Stomach (tissue), 4 donors: ENCODE measurements at regions not wholly inside any gene's neighbourhood (a gene's known extent, or its start where the extent isn't known, plus 50 kb on each side); places are given as distances from the start of the nearest gene placed in this dataset.

Source experiments
- POLR2A ChIP-seq, 4 donors: fragments of 450-650 bp; IDR thresholded peaks; one replicate each; pipeline ENCODE4 v1.6.1; 2016; ENCODE audit warnings: antibody characterized with exemption in 4 of 4, control low read depth in 2 of 4, mild to moderate bottlenecking in 1 of 4, moderate library complexity in 1 of 4
- TF ChIP-seq, protein P1 (sequence below), 7 experiments: fragments of 450-650 bp in 4 of 7; fragments of 200-600 bp in 3 of 7; sonication (generic) in 3 of 7; IDR thresholded peaks; one replicate each; pipeline ENCODE4 v1.5.1; 2016 to 2019; ENCODE audit warnings: antibody characterized with exemption in 7 of 7, control low read depth in 2 of 7, mild to moderate bottlenecking in 1 of 7

DNA sequence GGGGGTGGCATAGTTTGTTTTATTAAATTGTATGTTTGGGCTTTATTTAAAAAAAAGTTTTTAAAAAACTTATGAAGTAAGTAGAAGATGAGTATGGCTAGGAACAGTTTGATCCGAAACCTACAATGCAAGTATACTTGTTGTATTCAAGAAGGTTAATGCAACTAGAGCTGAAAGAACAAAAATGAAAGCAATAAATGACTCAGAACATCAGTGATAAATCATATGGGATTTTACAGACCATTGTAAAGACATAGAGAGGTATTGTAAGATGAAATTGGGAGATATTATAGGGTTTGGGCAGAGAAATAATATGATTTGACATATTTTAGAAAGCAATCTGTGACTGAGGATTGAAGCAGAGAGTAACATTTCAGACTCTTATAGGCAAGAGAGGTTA lies 1135.3 kb downstream of the SLITRK5 start:
- TF ChIP-seq, protein P1, sequence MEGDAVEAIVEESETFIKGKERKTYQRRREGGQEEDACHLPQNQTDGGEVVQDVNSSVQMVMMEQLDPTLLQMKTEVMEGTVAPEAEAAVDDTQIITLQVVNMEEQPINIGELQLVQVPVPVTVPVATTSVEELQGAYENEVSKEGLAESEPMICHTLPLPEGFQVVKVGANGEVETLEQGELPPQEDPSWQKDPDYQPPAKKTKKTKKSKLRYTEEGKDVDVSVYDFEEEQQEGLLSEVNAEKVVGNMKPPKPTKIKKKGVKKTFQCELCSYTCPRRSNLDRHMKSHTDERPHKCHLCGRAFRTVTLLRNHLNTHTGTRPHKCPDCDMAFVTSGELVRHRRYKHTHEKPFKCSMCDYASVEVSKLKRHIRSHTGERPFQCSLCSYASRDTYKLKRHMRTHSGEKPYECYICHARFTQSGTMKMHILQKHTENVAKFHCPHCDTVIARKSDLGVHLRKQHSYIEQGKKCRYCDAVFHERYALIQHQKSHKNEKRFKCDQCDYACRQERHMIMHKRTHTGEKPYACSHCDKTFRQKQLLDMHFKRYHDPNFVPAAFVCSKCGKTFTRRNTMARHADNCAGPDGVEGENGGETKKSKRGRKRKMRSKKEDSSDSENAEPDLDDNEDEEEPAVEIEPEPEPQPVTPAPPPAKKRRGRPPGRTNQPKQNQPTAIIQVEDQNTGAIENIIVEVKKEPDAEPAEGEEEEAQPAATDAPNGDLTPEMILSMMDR (IDR thresholded peaks at IDR 0.05): no peak
- TF ChIP-seq POLR2A (IDR thresholded peaks at IDR 0.05): no peak
